Astrocyte (in vitro differentiated cells and primary cell): ENCODE measurements at regions not wholly inside any gene's neighbourhood (a gene's known extent, or its start where the extent isn't known, plus 50 kb on each side); places are given as distances from the start of the nearest gene placed in this dataset.

Source experiments
- EZH2 ChIP-seq: IDR thresholded peaks from 2 replicates; pipeline ENCODE4 v1.6.1; 2012; ENCODE audit warnings: mild to moderate bottlenecking, low read length, inconsistent platforms; ENCODE audit not compliant: insufficient read depth
- TF ChIP-seq, protein P1 (sequence below): IDR thresholded peaks from 2 replicates; pipeline ENCODE4 v1.5.1; 2011; ENCODE audit warnings: low read depth, mild to moderate bottlenecking, inconsistent platforms, low read length, moderate library complexity; ENCODE audit not compliant: insufficient read depth

DNA sequence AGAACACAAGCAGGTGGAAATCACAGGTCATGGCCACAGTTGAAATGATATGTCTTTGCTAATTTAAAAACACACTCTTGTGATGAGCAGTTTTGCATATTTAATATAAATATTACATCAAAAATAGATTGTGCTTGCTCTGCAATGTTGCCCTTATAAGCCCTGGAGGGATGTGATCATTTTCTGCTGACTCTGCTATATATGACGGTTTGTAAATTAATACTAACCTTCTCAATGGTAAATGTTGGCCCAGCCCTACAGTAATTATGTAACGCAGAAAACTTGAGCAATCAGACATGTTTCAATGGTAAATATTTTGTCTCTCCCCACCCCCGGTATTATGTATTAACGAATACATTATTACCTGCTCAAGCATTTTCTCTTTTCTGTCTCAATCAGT is 359.5 kb upstream of the CNTN6 start:
- TF ChIP-seq, protein P1, sequence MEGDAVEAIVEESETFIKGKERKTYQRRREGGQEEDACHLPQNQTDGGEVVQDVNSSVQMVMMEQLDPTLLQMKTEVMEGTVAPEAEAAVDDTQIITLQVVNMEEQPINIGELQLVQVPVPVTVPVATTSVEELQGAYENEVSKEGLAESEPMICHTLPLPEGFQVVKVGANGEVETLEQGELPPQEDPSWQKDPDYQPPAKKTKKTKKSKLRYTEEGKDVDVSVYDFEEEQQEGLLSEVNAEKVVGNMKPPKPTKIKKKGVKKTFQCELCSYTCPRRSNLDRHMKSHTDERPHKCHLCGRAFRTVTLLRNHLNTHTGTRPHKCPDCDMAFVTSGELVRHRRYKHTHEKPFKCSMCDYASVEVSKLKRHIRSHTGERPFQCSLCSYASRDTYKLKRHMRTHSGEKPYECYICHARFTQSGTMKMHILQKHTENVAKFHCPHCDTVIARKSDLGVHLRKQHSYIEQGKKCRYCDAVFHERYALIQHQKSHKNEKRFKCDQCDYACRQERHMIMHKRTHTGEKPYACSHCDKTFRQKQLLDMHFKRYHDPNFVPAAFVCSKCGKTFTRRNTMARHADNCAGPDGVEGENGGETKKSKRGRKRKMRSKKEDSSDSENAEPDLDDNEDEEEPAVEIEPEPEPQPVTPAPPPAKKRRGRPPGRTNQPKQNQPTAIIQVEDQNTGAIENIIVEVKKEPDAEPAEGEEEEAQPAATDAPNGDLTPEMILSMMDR: no peak
- TF ChIP-seq EZH2: no peak
